NCI-H2196 treated with DMSO at 0.1 percent for 48 hours (cell line): ENCODE measurements at regions not wholly inside any gene's neighbourhood (a gene's known extent, or its start where the extent isn't known, plus 50 kb on each side); places are given as distances from the start of the nearest gene placed in this dataset.
A peak's percentile ranks its signal among the peaks of the same experiment; 100 is the strongest.
"Not testable (repeated sequence)": the region's sequence is repeated elsewhere in the genome, so short reads cannot be mapped to it uniquely, and the experiment has no call there.

Experiments used
- DNase-seq: peaks from one replicate; lab custom pipeline; 2025; ENCODE audit not compliant: unreplicated experiment; lab: John Stamatoyannopoulos, UW

GRCh38 chr9:81371824-81372223 lies 317.5 kb downstream of the TLE1 start:
- DNase-seq, result no peak

DNA sequence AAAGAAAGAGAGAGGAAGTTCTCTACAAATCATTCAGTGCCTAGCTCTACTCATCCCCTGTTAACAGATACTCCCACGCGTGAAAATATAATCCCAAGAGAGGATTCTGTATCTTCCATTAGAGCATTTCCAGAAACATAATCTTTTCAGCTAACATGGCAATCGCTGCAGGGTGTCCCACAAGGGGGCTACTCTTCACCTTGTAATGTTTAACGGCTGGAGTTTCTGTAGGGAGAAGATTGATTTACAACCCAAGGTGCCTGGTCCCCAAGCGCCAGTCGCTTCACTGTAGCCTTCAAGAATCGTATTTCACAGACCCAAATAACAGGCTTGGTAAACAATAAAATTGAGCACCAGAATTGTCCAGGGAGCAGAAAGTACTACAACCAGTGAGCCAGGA lies 318.7 kb downstream of the TLE1 start:
- no peak for DNase-seq

GRCh38 chr9:81370096-81370495 lies 319.3 kb downstream of the TLE1 start:
- no peak for DNase-seq

DNA sequence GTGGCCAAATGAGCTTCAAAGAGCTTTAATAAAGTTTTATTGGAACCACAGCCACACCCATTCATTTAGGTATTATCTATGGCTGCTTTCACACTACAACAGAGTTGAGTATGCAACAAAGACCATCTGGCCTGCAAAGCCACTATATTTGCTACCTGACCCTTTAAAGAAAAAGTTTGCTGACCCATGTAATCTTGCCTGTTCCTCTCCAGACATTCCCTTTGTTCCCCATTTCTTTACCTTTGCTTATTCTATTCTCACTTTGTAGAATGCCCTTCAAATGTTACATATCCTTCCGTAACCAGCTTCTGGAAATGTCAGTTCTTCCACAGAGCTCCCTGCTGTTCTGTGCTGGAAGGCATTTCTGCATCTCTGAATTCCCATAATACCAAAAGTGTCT lies 320.2 kb downstream of the TLE1 start:
- no peak for DNase-seq

GRCh38 chr9:81363916-81364480 lies 325.3 kb downstream of the TLE1 start:
- no peak for DNase-seq

- no peak for DNase-seq
These were observed 328.1 kb downstream of the TLE1 start for GRCh38 chr9:81361296-81361695.

DNA sequence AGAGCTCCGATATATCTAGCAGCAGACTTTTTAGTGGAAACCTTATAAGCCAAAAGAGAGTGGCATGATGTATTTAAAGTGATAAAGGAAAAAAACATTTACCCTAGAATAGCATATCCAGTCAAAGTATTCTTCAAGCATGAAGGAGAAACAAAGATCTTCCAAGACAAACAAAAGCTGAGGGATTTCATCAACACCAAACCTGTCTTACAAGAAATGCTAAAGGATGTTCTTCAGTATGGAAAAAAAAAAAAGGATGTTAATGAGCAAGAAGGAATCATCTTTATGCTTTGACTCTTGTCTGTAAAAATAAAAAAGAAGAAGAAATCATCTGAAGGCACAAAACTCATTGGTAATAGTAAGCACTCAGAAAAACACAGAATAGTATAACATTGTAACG lies 338.2 kb downstream of the TLE1 start:
- DNase-seq, result no peak

DNA sequence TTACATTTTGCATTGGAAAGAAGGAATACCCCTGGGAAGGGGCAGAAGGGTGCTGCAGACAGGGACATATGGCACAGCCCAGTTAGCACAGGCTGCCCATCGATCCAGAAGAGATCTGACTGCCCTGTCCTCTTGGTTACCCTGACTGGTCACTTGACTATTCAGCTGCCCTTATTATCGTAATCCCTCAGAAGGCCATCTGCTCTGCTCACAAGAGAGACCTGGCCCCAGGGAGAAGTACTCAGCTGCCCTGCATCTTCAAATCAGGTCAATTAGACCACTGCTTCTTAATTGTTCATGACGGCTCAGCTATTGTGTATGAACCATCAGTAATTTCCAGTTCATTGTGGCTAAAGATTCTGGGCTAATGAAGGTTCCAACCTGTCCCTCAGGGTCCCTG lies 345.0 kb downstream of the TLE1 start:
- no peak for DNase-seq

- DNase-seq, result no peak
These were observed 353.4 kb downstream of the TLE1 start for GRCh38 chr9:81335879-81336421.

DNA sequence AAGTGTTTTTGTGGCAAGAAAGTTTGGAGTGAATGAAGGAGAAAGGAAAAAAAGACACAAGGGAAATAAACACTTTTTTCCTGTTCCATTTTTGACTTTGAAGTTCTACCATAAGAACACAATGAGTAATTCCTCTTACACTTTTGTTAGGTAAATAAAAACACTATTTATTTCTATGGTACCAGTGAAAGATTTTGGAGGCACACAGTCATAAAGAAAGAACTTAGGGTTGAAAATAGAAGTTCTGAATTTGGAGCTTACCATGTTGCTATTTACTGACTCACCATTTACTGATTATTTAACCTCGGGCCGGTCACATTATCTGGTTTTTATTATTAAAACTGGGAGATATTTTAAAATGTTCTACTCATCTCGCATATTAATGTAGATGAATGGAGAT lies 367.8 kb downstream of the TLE1 start:
- DNase-seq, result no peak

GRCh38 chr9:81320909-81321482 lies 368.4 kb downstream of the TLE1 start:
- peak; percentile 10 for DNase-seq

DNA sequence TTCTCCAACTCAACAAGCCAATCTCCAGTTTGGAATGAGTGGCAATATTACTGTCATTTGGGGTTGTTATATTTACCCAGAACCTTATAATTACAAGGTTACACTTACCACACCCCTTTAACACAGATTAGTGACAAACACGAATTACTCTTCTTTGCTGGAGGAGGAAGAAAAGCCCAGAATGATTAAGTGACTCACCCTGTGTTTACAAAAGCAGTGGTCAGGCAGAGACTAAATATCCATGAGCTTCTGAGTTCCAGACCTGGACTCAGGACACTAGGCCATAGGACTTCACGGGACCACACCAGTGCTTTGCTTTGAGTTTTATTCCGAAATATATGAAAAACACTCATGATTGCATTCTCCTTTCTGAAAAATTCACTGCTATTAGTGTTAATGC lies 370.8 kb downstream of the TLE1 start:
- DNase-seq, result no peak

- DNase-seq, result no peak
These were observed 371.4 kb downstream of the TLE1 start for GRCh38 chr9:81317939-81318338.

GRCh38 chr9:81317223-81317622 lies 372.1 kb downstream of the TLE1 start:
- no peak for DNase-seq

DNA sequence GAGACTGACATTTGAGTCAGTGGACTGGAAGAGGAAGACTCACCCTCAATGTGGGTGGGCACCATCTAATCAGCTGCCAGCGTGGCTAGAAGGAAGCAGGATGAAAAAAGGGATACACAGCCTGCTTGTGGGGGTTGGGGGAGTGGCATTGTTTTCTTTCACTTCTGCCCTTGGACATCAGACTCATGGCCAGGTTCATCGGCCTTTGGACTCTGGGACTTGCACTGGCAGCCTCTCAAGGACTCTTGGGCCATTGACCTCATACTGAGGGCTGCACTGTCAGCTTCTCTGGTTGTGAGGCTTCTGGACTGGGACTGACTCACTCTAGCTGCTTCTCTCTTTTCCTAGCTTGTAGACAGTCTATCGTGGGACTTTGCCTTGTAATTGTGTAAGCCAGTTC lies 374.9 kb downstream of the TLE1 start:
- DNase-seq, result no peak

DNA sequence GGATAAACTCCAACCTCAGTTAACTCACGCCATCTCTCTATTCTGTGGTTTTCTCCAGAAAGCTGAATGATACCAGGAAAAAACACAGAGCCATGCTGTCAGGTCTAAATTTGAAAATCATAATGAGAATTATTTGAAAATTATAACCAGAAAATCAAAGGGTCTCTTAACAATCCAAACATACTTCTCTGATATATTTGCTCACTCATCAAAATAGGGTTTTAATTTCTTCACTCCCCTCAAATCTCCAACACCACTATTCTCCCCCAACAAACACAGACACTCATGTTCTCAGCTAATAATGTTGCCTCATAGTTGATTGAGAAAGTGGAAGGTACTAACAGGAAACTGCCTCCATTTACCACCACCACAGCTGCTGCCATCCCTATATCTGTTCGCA lies 375.5 kb downstream of the TLE1 start:
- no peak for DNase-seq

- no peak for DNase-seq
These were observed 377.0 kb downstream of the TLE1 start for GRCh38 chr9:81312346-81312745.

GRCh38 chr9:81308404-81308803 lies 380.9 kb downstream of the TLE1 start:
- DNase-seq, result no peak

- DNase-seq, result not testable (repeated sequence)
These were observed 381.6 kb downstream of the TLE1 start for GRCh38 chr9:81307791-81308190.

- no peak for DNase-seq
These were observed 383.7 kb downstream of the TLE1 start for GRCh38 chr9:81305561-81306182.

DNA sequence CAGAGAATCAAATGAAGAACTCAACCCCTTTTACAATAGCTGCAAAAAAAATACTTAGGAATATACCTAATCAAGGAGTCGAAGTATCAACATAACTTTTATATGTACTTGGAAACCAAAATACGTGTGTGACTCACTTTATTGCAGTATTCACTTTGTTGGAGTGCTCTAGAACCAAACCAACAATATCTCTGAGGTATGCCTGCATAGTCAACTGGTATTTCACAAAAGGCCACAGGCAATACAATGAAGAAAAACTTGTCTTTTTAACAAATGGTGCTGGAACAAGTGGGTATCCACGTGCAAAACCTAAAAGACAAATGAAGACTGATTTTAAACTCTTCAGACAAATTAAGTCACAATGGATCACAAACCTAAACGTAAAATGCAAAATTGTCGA lies 385.7 kb downstream of the TLE1 start:
- DNase-seq, result no peak

DNA sequence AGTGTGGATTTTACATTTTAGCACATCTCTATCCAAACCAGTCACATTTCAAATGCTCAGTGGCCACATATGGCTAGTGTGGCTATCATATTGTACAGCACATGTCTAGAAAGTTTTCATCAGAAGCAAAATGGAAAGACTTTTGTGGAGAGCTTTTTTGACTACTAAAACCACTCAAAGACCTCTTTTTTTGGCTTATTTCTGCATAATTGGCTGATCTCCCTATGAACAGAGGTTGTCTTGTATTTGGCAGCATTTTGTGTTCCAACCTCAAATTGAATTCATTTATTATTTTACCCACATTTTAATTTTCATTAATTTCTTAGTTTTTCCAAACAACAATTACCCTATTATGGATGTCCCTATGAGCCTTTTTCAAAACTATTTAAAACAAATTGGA lies 395.7 kb downstream of the TLE1 start:
- DNase-seq, result no peak
